DMS 273 (cell line): ENCODE measurements at regions not wholly inside any gene's neighbourhood (a gene's known extent, or its start where the extent isn't known, plus 50 kb on each side); places are given as distances from the start of the nearest gene placed in this dataset.

ENCODE experiments used
- DNase-seq: peaks from one replicate; lab custom pipeline; 2025; ENCODE audit not compliant: unreplicated experiment; lab: John Stamatoyannopoulos, UW

DNA sequence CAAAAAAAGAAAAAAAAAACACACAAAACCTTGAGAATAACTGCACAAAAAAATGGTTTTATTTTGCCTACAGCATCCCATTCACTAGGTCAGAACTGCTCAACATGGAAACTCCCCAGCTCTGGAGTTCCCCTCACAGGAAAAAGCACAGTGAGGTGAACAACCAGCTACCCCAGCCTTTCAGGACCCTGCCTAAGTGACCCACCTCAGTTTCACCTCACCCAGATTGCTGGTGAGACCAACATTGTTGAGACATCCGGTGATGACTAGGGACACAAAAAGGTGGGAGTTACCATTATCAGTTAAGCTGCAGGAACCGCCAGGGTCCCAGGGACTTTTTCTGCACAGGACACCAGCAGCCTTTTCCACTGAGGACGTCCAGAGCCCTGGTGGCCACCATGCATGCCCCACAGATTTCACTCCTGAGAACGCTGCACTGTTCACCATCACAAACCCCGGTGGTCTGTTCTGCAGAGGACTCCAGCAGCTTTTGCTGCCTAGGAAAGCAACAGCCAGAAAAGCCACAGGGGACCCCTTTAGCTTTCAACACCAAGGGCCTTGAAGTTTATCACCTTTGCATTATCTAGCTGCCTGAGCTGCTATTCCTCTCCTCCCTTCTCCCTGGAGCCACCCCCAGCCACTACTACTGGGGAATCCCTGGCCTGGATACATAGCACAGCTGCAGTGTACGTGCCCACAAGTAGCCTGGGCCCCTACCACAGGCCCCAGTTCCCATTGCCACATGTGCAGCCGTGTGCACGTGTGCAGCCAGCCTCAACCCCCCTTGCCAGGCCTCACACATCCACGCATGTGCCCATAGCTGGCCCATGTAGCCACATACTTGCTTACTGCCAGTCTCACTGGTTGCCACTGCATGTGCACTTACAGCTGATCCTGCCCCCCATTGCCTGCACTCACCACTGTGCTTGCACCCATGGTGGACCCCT, 62.5 kb upstream of the FAR2 start:
- DNase-seq = no peak

DNA sequence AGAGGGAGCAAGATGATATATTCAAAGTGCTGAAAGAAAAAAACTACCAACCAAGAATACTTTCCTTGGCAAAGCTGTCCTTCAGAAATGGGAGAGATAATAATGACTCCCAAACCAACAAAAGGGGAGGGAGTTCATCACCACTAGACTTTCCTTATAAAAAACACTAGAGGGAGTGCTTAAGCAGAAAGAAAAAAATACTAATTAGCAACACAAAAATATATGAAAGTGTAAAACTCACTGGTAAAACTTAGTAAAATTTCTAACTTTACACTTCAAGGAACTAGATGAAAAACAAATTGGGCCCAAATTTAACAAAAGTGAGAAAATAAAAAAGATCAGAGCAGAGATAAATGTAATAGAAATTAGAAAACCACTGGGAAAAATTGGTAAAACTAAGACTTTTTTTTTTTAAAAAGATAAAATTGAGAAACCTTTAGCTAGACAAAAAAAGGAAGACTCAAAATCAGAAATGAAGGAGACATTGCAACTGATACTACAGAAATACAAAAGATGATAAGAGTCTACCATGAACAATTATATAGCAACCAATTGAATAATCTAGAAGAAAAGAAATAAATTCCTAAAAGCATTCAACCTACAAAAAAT, 60.4 kb upstream of the FAR2 start:
- DNase-seq = peak; percentile 15
